ENCODE measurements at regions not wholly inside any gene's neighbourhood (a gene's known extent, or its start where the extent isn't known, plus 50 kb on each side); places are given as distances from the start of the nearest gene placed in this dataset.
"Not testable (repeated sequence)": the region's sequence is repeated elsewhere in the genome, so short reads cannot be mapped to it uniquely, and the experiment has no call there.

DNA sequence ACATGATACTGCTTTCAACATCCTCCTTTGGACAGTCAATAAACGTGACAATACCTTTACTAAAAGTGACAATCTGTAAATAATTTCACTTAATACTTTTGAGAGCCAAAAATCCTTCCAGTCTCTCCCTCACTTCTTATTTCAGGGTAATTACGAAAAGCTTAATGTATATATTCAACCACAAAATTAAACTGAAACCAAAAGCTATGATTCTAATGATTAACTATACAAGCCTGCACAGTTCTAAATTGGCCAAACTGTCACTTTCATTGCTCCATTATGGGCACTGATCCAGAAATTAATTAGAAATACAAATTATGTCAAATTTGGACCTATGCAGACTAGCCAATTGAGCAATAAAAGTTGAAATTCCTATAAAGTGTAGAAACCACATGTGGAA, 696.5 kb upstream of the MIS18BP1 start:
- no peaks in the 10 kb centered on the region for H3K4me1 Mint-ChIP-seq
- H3K4me3 Mint-ChIP-seq = no peak overlapping the region
- ATAC-seq (no peak), DNase-seq (no peak)
- peaks cover 0 to 15% (median 2%) of the 10 kb centered on the region in 9 donors for H3K9me3 Mint-ChIP-seq
- H3K27ac Mint-ChIP-seq = no peak overlapping the region
- POLR2A ChIA-PET = no interaction called here
- no peaks in the 10 kb centered on the region for H3K36me3 Mint-ChIP-seq
- no peaks in the 10 kb centered on the region for H3K27me3 Mint-ChIP-seq

DNA sequence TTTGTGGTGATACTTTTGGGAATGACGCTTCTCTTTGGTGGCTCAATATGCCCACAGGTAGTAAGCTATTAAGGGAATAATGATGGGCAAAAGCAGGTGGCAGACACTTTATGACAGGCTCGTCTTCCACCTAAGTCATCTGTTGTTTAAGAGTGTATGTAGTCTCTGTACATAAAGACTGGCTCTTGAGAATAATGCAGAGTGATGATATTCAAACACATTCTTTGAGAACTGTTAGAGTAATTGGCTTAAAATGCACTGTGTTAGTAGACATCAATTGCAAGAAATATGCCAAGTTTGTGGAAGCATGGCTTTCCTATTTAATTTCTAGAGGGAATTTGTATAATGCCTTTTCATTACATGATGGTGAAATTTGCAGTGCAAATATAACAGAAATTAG, 694.8 kb upstream of the MIS18BP1 start:
- no peaks in the 10 kb centered on the region for H3K27me3 Mint-ChIP-seq
- no peak overlapping the region for H3K4me3 Mint-ChIP-seq
- H3K4me1 Mint-ChIP-seq = no peaks in the 10 kb centered on the region
- POLR2A ChIA-PET = no interaction called here
- no peak overlapping the region for H3K27ac Mint-ChIP-seq
- no peak for ATAC-seq
- no peak for DNase-seq
- no peaks in the 10 kb centered on the region for H3K36me3 Mint-ChIP-seq
- peaks cover 0 to 15% (median 2%) of the 10 kb centered on the region in 9 donors for H3K9me3 Mint-ChIP-seq

DNA sequence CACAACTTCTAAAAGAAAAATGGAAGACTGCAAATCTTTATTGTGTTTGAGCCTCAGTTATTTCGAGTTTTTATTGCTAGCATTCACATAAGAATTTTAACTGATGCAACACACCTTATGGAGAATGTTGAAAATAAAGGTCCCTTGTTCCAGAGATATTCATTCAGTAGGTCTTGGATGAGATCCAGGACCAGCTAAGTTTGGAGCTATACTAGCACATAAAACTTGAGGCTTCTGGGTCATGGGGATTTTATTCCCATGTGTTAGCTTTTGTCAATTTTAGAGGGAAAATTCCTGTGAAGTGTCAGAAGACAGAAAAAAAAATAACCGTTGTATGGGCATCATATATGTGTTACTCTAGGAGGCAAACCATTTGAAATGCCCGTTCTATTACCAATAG, 693.2 kb upstream of the MIS18BP1 start:
- ATAC-seq (no peak), DNase-seq (no peak)
- Mint-ChIP-seq H3K27me3 (no peaks in the 10 kb centered on the region), H3K4me3 (no peak overlapping the region), H3K27ac (no peak overlapping the region), H3K36me3 (no peaks in the 10 kb centered on the region), H3K4me1 (no peaks in the 10 kb centered on the region), H3K9me3 (peaks cover 0 to 15% (median 2%) of the 10 kb centered on the region in 9 donors)
- POLR2A ChIA-PET = no interaction called here

DNA sequence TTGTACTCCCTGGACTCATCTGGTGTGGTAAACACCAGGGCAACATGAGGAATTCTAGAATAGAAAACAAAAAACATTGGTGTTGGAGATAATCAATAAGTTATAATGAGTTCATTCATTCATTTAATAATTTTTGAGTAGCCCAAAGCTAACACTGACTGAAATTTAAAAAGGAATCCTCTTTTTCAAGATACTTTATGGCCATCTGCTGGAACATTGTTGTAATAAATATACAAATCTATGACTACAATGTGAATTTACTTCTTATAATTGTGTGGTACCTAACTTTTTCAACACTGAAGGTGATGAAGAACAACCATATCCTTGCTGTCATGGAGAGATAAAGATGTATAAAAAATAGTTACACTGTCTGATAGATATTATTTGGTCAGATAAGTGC, 687.3 kb upstream of the MIS18BP1 start:
- H3K9me3 Mint-ChIP-seq = peaks cover 0 to 38% (median 14%) of the 10 kb centered on the region in 9 donors
- no peaks in the 10 kb centered on the region for H3K4me1 Mint-ChIP-seq
- no peaks in the 10 kb centered on the region for H3K27me3 Mint-ChIP-seq
- POLR2A ChIA-PET = no interaction called here
- ATAC-seq (no peak), DNase-seq (no peak)
- H3K4me3 Mint-ChIP-seq = no peak overlapping the region
- H3K27ac Mint-ChIP-seq = no peak overlapping the region
- no peaks in the 10 kb centered on the region for H3K36me3 Mint-ChIP-seq

DNA sequence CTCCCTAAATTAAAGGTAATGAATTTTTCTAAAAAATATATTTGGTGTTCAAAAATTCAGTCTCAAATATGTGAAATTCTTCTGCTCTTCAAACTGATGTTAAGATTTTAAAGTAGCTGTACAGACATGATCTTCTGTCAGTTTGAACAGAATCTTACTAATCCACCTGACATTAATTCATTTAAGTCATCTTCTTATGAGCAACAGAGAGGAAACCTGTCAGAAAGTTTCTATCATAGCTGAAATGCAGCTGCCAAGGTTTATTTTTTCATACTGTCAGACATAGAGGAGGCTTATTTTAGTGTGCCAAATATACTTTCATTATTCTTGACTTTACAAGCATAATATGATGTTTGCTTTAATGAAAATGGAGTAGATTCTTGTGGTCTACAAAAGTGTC, 686.6 kb upstream of the MIS18BP1 start:
- no peak for ATAC-seq

DNA sequence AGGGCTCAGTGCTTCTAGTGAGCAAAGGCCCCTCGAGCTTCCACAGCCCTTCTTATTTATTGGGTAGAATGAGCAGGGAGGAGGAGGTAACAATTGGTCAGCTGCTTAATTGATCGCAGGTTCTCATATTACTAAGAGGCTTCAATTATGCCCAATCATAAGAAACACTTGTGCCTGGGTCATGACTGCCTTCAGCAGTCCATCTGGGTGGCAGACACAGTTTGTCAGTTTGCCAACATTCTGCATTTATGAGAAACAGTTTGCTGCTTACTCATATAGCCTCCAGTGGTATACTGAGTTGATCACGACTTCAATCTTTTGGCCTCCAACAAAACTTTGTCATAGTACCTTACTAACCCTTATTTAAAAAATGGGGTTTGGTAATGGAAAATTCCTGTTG, 667.0 kb upstream of the MIS18BP1 start:
- H3K9me3 Mint-ChIP-seq = peaks cover 0 to 19% (median 11%) of the 10 kb centered on the region in 9 donors
- H3K4me1 Mint-ChIP-seq, DNase-seq, H3K27ac Mint-ChIP-seq, ATAC-seq, POLR2A ChIA-PET, H3K36me3 Mint-ChIP-seq, H3K4me3 Mint-ChIP-seq, H3K27me3 Mint-ChIP-seq: not testable (repeated sequence)

More for the DNA sequence above, 686.6 kb upstream of the MIS18BP1 start:
- Mint-ChIP-seq H3K4me1 (no peaks in the 10 kb centered on the region), H3K9me3 (peaks cover 0 to 44% (median 16%) of the 10 kb centered on the region in 9 donors), H3K36me3 (no peaks in the 10 kb centered on the region), H3K4me3 (no peak overlapping the region), H3K27ac (no peak overlapping the region), H3K27me3 (no peaks in the 10 kb centered on the region)
- no peak for DNase-seq
- POLR2A ChIA-PET = no interaction called here

DNA sequence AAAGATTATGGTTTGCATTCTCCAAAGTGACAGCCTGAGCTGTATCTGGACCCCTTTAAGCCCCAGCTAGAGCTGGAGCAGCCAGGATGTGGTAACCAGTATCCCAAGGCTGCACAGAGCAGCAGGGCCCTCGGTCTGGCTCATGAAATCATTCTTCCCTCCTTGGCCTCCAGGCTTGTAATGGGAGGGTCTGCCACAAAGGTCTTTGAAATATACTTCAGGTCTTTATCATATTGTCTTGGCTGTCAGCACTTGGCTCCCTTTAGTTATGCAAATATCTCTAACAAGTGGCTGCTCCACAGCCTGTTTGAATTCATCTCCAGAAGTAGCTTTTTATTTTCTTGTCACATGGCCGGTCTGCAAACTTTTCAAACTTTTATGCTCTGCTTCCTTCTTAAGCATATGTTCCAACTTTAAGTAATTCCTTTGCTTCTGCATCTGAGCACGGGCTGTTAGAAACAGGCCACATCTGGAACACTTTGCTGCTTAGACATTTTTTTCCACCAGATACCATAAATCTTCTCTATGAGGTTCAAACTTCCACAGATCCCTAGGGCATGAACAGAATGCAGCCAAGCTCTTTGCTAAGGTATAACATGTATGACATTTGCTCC, 663.4 kb upstream of the MIS18BP1 start:
- H3K27ac Mint-ChIP-seq = no peak overlapping the region
- H3K4me1 Mint-ChIP-seq = no peaks in the 10 kb centered on the region
- H3K4me3 Mint-ChIP-seq = no peak overlapping the region
- peaks cover 0 to 10% (median 0%) of the 10 kb centered on the region in 3 donors for H3K36me3 Mint-ChIP-seq
- no peak for DNase-seq
- H3K9me3 Mint-ChIP-seq = peaks cover 7 to 32% (median 14%) of the 10 kb centered on the region in 9 donors
- no peak for ATAC-seq
- H3K27me3 Mint-ChIP-seq = no peaks in the 10 kb centered on the region
- POLR2A ChIA-PET = no interaction called here

DNA sequence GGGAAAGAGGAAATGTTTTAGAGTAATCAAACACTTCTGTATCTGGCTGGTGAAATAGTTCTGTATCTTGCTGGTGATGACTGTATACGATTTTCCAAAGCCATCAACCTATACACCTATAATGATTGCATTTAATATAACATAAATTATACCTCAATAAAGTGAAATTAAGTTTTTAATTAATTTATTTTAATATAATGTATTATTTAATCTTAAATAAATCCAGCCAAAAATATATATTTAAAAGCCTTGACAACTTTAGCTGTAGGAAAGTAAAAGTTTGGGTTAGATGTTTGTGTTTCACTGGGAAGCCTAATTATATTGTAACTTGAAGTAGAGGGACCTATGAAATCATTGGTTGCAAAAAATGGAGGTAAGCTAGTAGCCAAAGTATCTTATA, 654.8 kb upstream of the MIS18BP1 start:
- Mint-ChIP-seq H3K4me1 (no peaks in the 10 kb centered on the region), H3K27ac (no peak overlapping the region), H3K36me3 (peaks cover 0 to 3% (median 0%) of the 10 kb centered on the region in 3 donors), H3K4me3 (no peak overlapping the region), H3K27me3 (no peaks in the 10 kb centered on the region), H3K9me3 (peaks cover 2 to 9% (median 5%) of the 10 kb centered on the region in 9 donors)
- ATAC-seq (no peak), DNase-seq (no peak)
- POLR2A ChIA-PET = no interaction called here

DNA sequence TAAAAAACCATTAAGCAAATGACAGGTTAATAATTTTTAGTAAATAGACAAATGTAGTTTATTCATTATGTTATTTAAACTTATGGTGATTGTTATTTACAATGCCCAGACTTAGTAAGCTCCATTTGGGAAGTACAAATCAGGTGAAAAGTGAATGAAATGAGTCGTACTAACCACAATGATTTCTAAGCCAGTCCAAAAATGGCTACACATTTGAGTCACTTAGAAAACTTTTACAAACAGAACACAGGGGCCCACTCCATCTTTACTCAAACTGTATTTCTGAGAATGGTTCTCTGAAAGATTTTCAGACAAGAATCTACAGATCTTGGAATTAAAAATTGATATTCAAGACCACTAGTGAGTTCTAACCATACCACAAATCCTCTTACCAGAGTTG, 653.3 kb upstream of the MIS18BP1 start:
- Mint-ChIP-seq H3K4me3 (no peak overlapping the region), H3K27ac (no peak overlapping the region)
- POLR2A ChIA-PET = no interaction called here

DNA sequence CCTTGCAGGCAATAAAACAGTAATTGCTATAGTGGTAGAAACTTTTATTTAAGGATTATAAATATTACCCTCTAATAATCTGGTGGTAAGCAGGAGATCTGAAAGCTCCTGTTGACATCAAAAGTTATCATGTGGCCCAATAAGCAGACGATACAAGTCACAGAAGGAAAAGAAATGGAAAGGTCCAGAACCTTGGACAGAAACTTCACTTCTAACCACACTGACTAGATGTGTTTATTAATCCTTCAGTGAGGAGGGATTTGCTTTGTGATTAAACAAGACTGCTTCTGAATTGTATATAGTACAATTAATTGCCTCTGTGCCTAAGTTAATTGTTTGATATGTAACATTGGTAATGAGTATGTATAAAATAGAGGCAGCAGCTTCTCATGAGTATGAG, 652.7 kb upstream of the MIS18BP1 start:
- H3K9me3 Mint-ChIP-seq = peaks cover 0 to 17% (median 0%) of the 10 kb centered on the region in 9 donors
- ATAC-seq (no peak), DNase-seq (no peak)
- H3K4me3 Mint-ChIP-seq = no peak overlapping the region
- POLR2A ChIA-PET = no interaction called here
- H3K36me3 Mint-ChIP-seq = no peaks in the 10 kb centered on the region
- no peaks in the 10 kb centered on the region for H3K4me1 Mint-ChIP-seq
- no peak overlapping the region for H3K27ac Mint-ChIP-seq
- H3K27me3 Mint-ChIP-seq = no peaks in the 10 kb centered on the region

More for the DNA sequence above, 653.3 kb upstream of the MIS18BP1 start:
- peaks cover 0 to 16% (median 1%) of the 10 kb centered on the region in 9 donors for H3K9me3 Mint-ChIP-seq
- H3K27me3 Mint-ChIP-seq = no peaks in the 10 kb centered on the region
- no peak for ATAC-seq
- H3K36me3 Mint-ChIP-seq = no peaks in the 10 kb centered on the region
- H3K4me1 Mint-ChIP-seq = no peaks in the 10 kb centered on the region
- no peak for DNase-seq

DNA sequence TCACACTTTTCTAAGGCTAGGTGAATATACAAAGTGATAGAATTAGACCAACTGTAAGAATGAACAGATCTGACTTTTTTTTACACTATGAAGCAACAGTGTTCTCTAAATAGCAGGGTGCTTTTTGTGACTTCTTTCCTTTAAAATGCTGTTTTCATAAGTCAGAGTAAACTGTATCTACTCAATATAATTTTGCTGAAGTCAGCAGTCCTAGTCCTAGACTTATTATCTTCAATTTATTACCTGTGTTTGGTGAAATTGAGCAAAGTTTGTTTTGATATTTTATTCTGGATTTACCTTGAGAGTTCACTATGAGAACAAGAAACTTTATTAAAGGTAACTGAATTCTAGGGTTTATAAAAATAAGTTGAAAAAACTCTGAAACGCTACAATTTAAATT, 651.3 kb upstream of the MIS18BP1 start:
- POLR2A ChIA-PET = no interaction called here
- no peak for DNase-seq
- Mint-ChIP-seq H3K4me1 (no peaks in the 10 kb centered on the region), H3K36me3 (no peaks in the 10 kb centered on the region), H3K9me3 (peaks cover 0 to 17% (median 0%) of the 10 kb centered on the region in 9 donors), H3K27ac (no peak overlapping the region), H3K4me3 (no peak overlapping the region), H3K27me3 (no peaks in the 10 kb centered on the region)
- ATAC-seq = no peak

DNA sequence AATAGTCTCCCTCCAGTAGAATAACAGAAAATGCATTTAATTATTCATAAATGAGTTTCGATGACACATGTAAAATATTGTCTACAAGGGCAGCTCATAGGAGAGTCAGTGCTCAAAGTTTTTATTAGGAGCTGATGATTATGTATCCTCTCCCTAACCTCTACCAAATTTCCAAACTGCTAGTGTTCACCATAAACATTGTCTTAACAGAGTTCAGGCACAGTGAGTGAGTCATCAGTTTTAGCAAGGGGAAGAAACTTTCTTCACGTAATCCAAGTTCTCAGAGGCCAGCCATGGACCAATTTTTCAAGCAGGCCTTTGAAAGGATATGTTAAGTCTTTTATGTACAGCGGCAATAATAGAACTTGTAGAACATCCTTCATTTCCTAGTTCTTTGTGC, 649.2 kb upstream of the MIS18BP1 start:
- H3K27ac Mint-ChIP-seq = no peak overlapping the region
- H3K9me3 Mint-ChIP-seq = peaks cover 0 to 21% (median 0%) of the 10 kb centered on the region in 9 donors
- no peaks in the 10 kb centered on the region for H3K27me3 Mint-ChIP-seq
- no peak overlapping the region for H3K4me3 Mint-ChIP-seq
- no peaks in the 10 kb centered on the region for H3K4me1 Mint-ChIP-seq
- DNase-seq = no peak
- ATAC-seq = no peak
- no peaks in the 10 kb centered on the region for H3K36me3 Mint-ChIP-seq
- POLR2A ChIA-PET = no interaction called here

DNA sequence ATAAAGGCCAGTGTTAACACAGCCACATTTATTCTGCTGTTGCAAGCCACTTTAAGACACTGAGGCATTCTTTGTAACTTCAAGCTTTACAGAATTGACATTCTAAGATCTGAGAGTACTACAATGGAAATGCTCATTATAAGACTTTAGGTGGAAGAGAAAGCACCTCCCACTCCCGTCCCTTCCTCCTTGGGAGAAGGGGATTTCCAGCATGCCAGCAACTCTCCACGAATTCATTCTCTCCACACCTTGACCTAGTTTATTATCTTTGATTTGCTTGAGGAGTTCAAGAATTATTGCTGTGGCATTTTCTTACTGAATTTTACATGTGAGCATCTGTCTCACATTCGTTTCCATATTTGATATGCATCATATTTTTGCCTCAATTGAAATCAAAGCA, 644.4 kb upstream of the MIS18BP1 start:
- no peak overlapping the region for H3K27ac Mint-ChIP-seq
- no peaks in the 10 kb centered on the region for H3K27me3 Mint-ChIP-seq

DNA sequence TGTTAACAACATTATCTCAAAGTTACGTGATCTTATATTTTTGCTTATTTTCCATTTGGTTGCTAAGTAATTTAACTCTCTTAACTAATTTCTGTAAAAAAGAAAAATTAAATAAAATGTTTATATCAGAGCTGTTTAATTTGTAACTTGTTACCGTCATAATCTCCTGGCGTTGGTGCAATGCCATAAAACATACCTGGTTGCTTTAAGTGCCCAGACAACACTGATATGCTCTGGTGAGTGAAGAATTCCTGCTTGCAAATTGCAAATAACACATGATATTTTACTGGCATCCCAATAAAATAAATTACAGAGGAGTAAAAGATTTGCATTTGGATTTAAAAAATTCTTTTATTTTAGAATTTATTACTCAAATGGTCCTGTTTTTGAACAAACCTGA, 640.1 kb upstream of the MIS18BP1 start:
- Mint-ChIP-seq H3K9me3 (peaks cover 0 to 32% (median 5%) of the 10 kb centered on the region in 9 donors), H3K36me3 (no peaks in the 10 kb centered on the region), H3K27ac (no peak overlapping the region), H3K27me3 (no peaks in the 10 kb centered on the region), H3K4me1 (no peaks in the 10 kb centered on the region), H3K4me3 (no peak overlapping the region)
- DNase-seq = no peak
- POLR2A ChIA-PET = no interaction called here
- ATAC-seq = no peak

More for the DNA sequence above, 644.4 kb upstream of the MIS18BP1 start:
- DNase-seq (no peak), ATAC-seq (no peak)
- Mint-ChIP-seq H3K4me1 (no peaks in the 10 kb centered on the region), H3K4me3 (no peak overlapping the region), H3K36me3 (no peaks in the 10 kb centered on the region), H3K9me3 (peaks cover 0 to 22% (median 1%) of the 10 kb centered on the region in 9 donors)
- POLR2A ChIA-PET = no interaction called here
